HL-60 (cell line): ENCODE measurements at regions not wholly inside any gene's neighbourhood (a gene's known extent, or its start where the extent isn't known, plus 50 kb on each side); places are given as distances from the start of the nearest gene placed in this dataset.
A peak's percentile ranks its signal among the peaks of the same experiment; 100 is the strongest.

Experiments
- DNase-seq, 2 experiments: peaks; one replicate each; pipeline ENCODE4 v3.0.0-alpha.2; 2010 to 2020; ENCODE audit warnings: low read depth in 1 of 2, low spot score in 1 of 2
- H3K27ac ChIP-seq: fragments of 250-450 bp; sonication (Bioruptor Pico); replicated peaks from 2 replicates; pipeline ENCODE4 v1.5.1; 2020; ENCODE audit warnings: mild to moderate bottlenecking, moderate library complexity
- H3K27me3 ChIP-seq: fragments of 250-450 bp; sonication (Bioruptor Pico); 2 replicates; pipeline ENCODE4 v1.5.1; 2021; ENCODE audit warnings: mild to moderate bottlenecking, moderate library complexity; ENCODE audit not compliant: insufficient read depth, poor library complexity, severe bottlenecking
- H3K4me3 ChIP-seq: replicated peaks from 2 replicates; pipeline ENCODE4 v1.5.1; 2011; ENCODE audit warnings: mild to moderate bottlenecking, control low read depth, low read length; ENCODE audit not compliant: insufficient read depth
- GABPA ChIP-seq: IDR thresholded peaks from 2 replicates; pipeline ENCODE4 v1.6.1; 2012; ENCODE audit warnings: low read depth
- POLR2AphosphoS5 ChIP-seq: IDR thresholded peaks from 2 replicates; pipeline ENCODE4 v1.6.1; 2012; ENCODE audit warnings: low read depth
- SPI1 ChIP-seq: IDR thresholded peaks from 2 replicates; pipeline ENCODE4 v1.6.1; 2012; ENCODE audit warnings: low read depth, mild to moderate bottlenecking, borderline replicate concordance
- TF ChIP-seq, protein P1 (sequence below): IDR thresholded peaks from one replicate; pipeline ENCODE4 v1.5.1; 2011; ENCODE audit warnings: low read length, control low read depth, inconsistent platforms; ENCODE audit not compliant: insufficient read depth
- TF ChIP-seq, protein P2 (sequence below): IDR thresholded peaks from 2 replicates; pipeline ENCODE4 v1.6.1; 2012; ENCODE audit warnings: low read depth; ENCODE audit not compliant: insufficient replicate concordance

DNA sequence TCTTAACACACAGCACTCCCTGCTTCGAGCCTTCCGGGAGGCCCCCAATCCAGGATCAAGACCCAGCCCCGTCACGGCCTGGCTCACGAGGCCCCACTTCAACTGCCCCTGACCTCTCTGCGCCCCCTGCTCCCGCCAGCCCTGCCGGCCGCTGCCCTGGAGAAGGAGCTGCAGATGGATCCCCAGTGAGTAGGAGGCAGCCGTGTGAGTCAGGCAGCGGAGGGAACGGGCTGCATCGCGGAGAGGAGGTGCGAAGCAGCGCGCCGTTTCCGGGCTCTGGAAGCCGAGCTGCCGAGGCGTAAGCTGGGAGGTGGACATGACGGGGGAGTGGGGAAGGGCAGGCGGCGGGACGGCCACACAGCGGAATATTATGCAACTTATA lies 133.4 kb downstream of the TPRA1 start:
- peaks cover 45% of the 10 kb centered on the region for H3K27me3 ChIP-seq
- no peak overlapping the region for H3K27ac ChIP-seq

DNA sequence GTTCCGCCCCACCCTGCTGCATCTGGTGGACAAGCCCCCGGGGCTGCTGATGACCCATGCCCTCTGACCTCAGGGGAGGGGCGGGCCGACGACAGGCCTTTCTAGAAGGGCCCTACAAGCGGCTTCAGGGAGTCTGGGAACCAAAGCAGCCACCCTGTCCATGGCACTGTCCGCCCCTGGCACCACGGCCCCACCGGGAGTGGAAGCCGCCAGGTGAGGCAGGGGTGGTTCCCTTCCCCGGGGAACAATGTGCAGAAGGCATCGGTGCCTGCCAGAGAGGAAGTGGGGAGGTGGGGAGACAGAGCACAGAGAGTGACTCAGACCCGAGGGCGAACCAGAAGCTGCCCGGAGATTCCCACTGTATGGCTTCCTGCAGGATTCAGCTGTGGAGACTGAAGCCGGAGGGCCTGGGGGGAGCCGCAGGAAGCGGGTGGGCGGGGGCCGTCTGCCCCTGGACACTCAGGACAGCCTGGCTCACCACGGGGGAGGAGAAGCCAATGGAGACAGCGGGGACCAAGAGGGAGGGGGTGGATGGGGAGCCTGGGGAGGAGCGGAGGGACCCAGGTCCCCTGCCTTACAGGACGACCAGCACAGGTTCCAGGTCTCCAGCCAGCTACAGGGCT lies 134.0 kb downstream of the TPRA1 start:
- Histone ChIP-seq H3K27ac (no peak overlapping the region), H3K27me3 (peaks cover 45% of the 10 kb centered on the region), H3K4me3 (no peak overlapping the region)
- no peak for DNase-seq
- no peak for TF ChIP-seq POLR2AphosphoS5
- TF ChIP-seq, protein P1, sequence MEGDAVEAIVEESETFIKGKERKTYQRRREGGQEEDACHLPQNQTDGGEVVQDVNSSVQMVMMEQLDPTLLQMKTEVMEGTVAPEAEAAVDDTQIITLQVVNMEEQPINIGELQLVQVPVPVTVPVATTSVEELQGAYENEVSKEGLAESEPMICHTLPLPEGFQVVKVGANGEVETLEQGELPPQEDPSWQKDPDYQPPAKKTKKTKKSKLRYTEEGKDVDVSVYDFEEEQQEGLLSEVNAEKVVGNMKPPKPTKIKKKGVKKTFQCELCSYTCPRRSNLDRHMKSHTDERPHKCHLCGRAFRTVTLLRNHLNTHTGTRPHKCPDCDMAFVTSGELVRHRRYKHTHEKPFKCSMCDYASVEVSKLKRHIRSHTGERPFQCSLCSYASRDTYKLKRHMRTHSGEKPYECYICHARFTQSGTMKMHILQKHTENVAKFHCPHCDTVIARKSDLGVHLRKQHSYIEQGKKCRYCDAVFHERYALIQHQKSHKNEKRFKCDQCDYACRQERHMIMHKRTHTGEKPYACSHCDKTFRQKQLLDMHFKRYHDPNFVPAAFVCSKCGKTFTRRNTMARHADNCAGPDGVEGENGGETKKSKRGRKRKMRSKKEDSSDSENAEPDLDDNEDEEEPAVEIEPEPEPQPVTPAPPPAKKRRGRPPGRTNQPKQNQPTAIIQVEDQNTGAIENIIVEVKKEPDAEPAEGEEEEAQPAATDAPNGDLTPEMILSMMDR = no peak
- TF ChIP-seq GABPA = no peak
- TF ChIP-seq, protein P2, sequence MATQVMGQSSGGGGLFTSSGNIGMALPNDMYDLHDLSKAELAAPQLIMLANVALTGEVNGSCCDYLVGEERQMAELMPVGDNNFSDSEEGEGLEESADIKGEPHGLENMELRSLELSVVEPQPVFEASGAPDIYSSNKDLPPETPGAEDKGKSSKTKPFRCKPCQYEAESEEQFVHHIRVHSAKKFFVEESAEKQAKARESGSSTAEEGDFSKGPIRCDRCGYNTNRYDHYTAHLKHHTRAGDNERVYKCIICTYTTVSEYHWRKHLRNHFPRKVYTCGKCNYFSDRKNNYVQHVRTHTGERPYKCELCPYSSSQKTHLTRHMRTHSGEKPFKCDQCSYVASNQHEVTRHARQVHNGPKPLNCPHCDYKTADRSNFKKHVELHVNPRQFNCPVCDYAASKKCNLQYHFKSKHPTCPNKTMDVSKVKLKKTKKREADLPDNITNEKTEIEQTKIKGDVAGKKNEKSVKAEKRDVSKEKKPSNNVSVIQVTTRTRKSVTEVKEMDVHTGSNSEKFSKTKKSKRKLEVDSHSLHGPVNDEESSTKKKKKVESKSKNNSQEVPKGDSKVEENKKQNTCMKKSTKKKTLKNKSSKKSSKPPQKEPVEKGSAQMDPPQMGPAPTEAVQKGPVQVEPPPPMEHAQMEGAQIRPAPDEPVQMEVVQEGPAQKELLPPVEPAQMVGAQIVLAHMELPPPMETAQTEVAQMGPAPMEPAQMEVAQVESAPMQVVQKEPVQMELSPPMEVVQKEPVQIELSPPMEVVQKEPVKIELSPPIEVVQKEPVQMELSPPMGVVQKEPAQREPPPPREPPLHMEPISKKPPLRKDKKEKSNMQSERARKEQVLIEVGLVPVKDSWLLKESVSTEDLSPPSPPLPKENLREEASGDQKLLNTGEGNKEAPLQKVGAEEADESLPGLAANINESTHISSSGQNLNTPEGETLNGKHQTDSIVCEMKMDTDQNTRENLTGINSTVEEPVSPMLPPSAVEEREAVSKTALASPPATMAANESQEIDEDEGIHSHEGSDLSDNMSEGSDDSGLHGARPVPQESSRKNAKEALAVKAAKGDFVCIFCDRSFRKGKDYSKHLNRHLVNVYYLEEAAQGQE = no peak
- no peak; the same call in 1 of the 2 replicates for TF ChIP-seq SPI1

More for the DNA sequence above, 133.4 kb downstream of the TPRA1 start:
- TF ChIP-seq SPI1 = no peak
- no peak overlapping the region for H3K4me3 ChIP-seq
- no peak for DNase-seq

DNA sequence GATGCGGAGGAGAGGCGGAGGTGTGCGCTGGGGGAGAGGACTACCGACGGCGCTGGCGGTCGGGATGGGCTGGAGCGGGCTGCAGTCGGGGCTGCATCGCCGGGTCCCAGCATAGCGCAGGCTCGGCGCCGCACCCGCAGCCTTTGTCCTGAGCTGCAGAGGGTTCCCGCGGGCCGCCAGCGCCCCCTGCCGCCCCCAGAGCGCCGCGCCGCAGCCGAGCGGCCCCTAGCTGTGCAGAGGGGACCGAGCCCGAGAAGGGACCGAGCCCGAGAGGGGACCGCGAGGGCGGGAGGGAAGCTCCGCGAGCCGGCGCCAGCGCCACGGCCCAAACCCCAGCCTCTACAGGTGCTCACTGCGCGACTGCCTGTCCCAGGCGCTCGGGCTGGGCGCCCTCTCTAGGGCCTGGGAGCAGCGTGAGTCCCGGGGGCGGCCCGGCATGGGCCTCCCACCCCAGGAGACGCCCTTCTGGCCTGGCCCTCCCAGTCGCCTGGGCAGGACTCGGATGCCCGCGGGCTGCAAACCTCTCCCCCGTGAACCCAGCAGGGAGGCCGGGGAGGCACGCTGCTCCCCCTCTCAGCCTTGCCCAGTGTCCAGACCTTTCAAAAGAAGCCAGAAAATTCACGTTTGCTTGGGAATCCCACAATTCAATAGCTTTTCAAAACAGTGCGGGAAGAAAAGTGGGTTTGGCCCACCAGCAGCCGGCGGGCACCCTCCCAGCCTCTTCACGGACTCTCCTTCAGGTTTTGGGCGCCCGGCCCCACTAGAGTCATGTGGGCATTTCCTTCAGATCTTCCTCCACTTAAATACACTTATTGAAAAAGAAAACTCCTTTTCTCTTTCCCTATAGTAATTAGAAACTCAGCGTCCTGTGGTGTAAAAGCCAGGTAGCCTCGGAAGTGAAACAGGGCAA lies 134.7 kb downstream of the TPRA1 start:
- H3K27ac ChIP-seq = no peak overlapping the region
- TF ChIP-seq GABPA (no peak), SPI1 (no peak)
- TF ChIP-seq, protein P1 = peak; percentile 27
- DNase-seq = peak; percentile 28 to 58
- no peak overlapping the region for H3K4me3 ChIP-seq
- H3K27me3 ChIP-seq = peaks cover 45% of the 10 kb centered on the region

DNA sequence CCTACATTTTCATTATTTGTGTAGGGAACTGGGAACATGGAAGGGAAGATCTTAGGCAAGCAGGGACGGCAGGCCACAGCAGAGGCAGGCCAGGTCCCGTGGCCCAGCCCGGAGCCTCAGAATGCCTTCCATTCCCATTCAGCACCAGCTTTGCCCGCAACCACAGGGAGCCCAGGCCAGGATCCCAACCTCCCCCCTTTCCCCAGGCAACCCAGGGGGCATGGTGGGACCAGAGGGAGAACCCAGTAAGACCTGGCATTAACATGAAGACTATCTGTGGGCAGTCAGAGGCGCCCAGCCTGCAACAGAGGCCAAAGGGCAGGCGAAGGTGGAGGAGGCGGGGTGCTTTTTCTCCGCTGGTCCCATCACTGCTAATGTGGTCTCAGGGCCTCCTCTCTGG lies 135.6 kb downstream of the TPRA1 start:
- TF ChIP-seq, protein P2 = no peak
- TF ChIP-seq, protein P1 = no peak
- TF ChIP-seq SPI1 (no peak), GABPA (no peak), POLR2AphosphoS5 (no peak)
- no peak for DNase-seq
- Histone ChIP-seq H3K27ac (no peak overlapping the region), H3K4me3 (no peak overlapping the region), H3K27me3 (peaks cover 45% of the 10 kb centered on the region)
